Activated CD4-positive, alpha-beta memory T cell treated with anti-CD3 and anti-CD28 coated beads, Interleukin-2, amount 10 ng/mL, durations not matched to agents 7 days and 5 days (primary cell): ENCODE measurements at regions not wholly inside any gene's neighbourhood (a gene's known extent, or its start where the extent isn't known, plus 50 kb on each side); places are given as distances from the start of the nearest gene placed in this dataset.

Experiments
- CTCF ChIA-PET: fragments of 350-600 bp; sonication (Branson Sonifier 250); formaldehyde crosslinking; loops from one replicate; lab custom pipeline; 2021; ENCODE audit warnings: antibody characterized with exemption, inconsistent platforms; lab: Charles Lee
- POLR2A ChIA-PET: fragments of 350-600 bp; sonication (Branson Sonifier 250); formaldehyde crosslinking; loops from one replicate; lab custom pipeline; 2021; ENCODE audit warnings: antibody characterized with exemption; lab: Charles Lee
- DNase-seq: peaks from one replicate; pipeline ENCODE4 v3.0.0-alpha.2; 2020
- H3K27ac Mint-ChIP-seq: one replicate; pipeline ENCODE4 v1.8.0; 2021; ENCODE audit warnings: mild to moderate bottlenecking, mixed read lengths
- H3K27me3 Mint-ChIP-seq: one replicate; pipeline ENCODE4 v1.8.0; 2021; ENCODE audit warnings: mixed read lengths
- H3K36me3 Mint-ChIP-seq: one replicate; pipeline ENCODE4 v1.8.0; 2021; ENCODE audit warnings: low read depth, mixed read lengths
- H3K4me1 Mint-ChIP-seq: one replicate; pipeline ENCODE4 v1.8.0; 2021; ENCODE audit warnings: mixed read lengths
- H3K4me3 Mint-ChIP-seq: one replicate; pipeline ENCODE4 v1.8.0; 2021; ENCODE audit warnings: mild to moderate bottlenecking, mixed read lengths
- H3K9me3 Mint-ChIP-seq: one replicate; pipeline ENCODE4 v1.8.0; 2021; ENCODE audit warnings: mixed read lengths

- Mint-ChIP-seq H3K4me1 (no peaks in the 10 kb centered on the region), H3K9me3 (peaks cover 18% of the 10 kb centered on the region), H3K27ac (no peak overlapping the region), H3K4me3 (no peak overlapping the region), H3K27me3 (peaks cover 5% of the 10 kb centered on the region), H3K36me3 (no peaks in the 10 kb centered on the region)
- DNase-seq: no peak
- ChIA-PET POLR2A (no interaction called here), CTCF (no interaction called here)
Measured at GRCh38 chr9:19682397-19682796, 106.4 kb downstream of the SLC24A2 start.

DNA sequence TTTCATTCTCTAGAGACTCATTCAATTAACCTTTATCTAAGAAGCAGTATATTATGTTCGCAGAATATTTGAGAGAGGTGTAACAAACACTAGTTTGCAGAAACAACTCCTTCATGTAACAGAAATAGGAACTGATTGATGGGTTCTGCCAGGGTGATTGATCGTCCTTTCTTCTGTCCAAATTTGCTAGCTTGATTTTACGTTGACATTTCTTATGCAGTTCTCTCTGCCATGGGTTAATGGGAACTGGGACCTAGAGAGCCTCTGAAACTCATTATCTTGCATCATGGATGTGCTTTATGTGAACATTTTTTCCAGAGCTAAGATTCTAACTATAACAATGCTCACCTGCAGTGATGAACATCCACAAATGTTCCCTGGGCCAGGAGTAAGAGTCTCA is 107.0 kb downstream of the SLC24A2 start:
- H3K36me3 Mint-ChIP-seq: no peaks in the 10 kb centered on the region
- H3K4me3 Mint-ChIP-seq: no peak overlapping the region
- peaks cover 16% of the 10 kb centered on the region for H3K9me3 Mint-ChIP-seq
- no peak overlapping the region for H3K27ac Mint-ChIP-seq
- no peaks in the 10 kb centered on the region for H3K4me1 Mint-ChIP-seq
- POLR2A ChIA-PET: no interaction called here
- H3K27me3 Mint-ChIP-seq: peaks cover 7% of the 10 kb centered on the region
- no peak for DNase-seq
- CTCF ChIA-PET: no interaction called here

DNA sequence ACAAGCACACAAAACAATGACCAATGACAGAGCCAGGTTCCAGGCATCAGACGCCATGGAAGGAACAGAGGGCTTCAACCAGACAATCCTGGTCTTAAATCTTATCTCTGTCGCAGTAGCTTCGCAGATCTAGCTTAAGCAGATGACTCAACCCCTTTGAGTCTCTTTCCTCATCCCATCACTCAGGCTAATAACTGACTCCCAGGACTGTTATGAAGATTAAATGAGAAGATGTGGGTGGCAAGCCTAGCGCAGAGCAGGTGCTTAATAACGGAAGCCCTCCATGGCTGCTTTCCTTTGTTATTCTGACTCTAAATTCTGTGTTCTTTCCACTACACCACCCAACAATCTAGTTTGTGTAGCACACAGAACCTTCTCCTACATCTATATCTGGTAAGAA is 110.9 kb downstream of the SLC24A2 start:
- POLR2A ChIA-PET: no interaction called here
- Mint-ChIP-seq H3K9me3 (no peaks in the 10 kb centered on the region), H3K4me3 (no peak overlapping the region), H3K36me3 (no peaks in the 10 kb centered on the region), H3K4me1 (no peaks in the 10 kb centered on the region), H3K27me3 (peaks cover 10% of the 10 kb centered on the region), H3K27ac (no peak overlapping the region)
- no peak for DNase-seq
- CTCF ChIA-PET: no interaction called here

GRCh38 chr9:19675492-19675891 is 113.3 kb downstream of the SLC24A2 start:
- ChIA-PET CTCF (no interaction called here), POLR2A (no interaction called here)
- Mint-ChIP-seq H3K4me1 (no peaks in the 10 kb centered on the region), H3K36me3 (no peaks in the 10 kb centered on the region), H3K27me3 (peaks cover 5% of the 10 kb centered on the region), H3K9me3 (no peaks in the 10 kb centered on the region), H3K27ac (no peak overlapping the region), H3K4me3 (no peak overlapping the region)
- no peak for DNase-seq

DNA sequence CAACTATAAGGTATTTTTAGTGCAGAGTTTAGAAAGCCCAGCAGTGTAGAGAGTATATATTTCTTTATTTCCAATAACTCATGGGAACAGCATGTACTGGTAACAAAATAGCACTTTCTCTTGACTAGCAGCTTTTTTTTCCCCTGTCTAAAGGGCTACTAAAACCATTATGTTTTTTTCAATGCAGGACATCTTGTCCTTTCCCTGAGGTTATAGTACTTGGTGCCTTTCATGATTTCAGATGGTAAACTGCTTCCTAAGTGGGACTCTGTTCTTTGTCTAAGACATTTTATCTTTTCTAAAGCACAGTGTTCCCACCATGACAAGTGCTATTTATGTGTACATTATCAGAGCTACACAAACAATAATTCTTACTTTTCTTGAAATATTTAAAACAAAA is 122.3 kb downstream of the SLC24A2 start:
- DNase-seq: no peak
- Mint-ChIP-seq H3K9me3 (no peaks in the 10 kb centered on the region), H3K4me3 (no peak overlapping the region), H3K4me1 (peaks cover 12% of the 10 kb centered on the region), H3K27ac (no peak overlapping the region), H3K36me3 (no peaks in the 10 kb centered on the region), H3K27me3 (peaks cover 15% of the 10 kb centered on the region)
- POLR2A ChIA-PET: no interaction called here
- CTCF ChIA-PET: interaction anchor here (0.8 kb wide), 1 partner anchor 202 kb away, joined by 4 read pairs; no protein-coding TSS in a partner anchor

- Mint-ChIP-seq H3K36me3 (no peaks in the 10 kb centered on the region), H3K27ac (peak overlapping the region; percentile 17)
- POLR2A ChIA-PET: no interaction called here
Measured at GRCh38 chr9:19665146-19665863, 123.5 kb downstream of the SLC24A2 start.

DNA sequence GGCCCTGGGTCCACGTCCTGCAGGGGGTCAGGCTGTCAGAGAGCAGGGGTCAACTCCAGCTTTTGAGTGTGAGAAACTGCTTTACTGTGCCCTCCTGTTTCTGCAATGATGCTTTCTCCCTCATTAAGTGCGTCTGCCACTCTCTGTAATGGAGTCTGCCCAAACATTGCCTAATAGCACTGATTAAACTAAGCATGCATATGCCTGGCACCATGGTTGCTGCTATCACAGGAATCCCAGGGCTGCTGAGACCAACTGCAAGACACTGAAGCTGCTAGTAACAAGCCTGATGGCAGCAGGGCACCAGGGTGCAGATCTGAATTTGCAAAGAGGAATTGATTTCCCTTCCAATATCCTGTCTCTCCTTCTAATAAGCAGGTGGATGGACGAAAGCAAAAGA is 125.3 kb downstream of the SLC24A2 start:
- DNase-seq: no peak
- H3K4me1 Mint-ChIP-seq: peaks cover 12% of the 10 kb centered on the region
- H3K9me3 Mint-ChIP-seq: no peaks in the 10 kb centered on the region
- H3K27me3 Mint-ChIP-seq: peaks cover 24% of the 10 kb centered on the region
- H3K4me3 Mint-ChIP-seq: no peak overlapping the region
- CTCF ChIA-PET: no interaction called here
- POLR2A ChIA-PET: interaction anchor here (1.0 kb wide), 1 partner anchor 15 kb away, joined by 3 read pairs; no protein-coding TSS in a partner anchor
- H3K36me3 Mint-ChIP-seq: no peaks in the 10 kb centered on the region
- H3K27ac Mint-ChIP-seq: no peak overlapping the region

More at GRCh38 chr9:19665146-19665863, 123.5 kb downstream of the SLC24A2 start:
- DNase-seq: peak; percentile 44
- CTCF ChIA-PET: no interaction called here
- Mint-ChIP-seq H3K4me3 (no peak overlapping the region), H3K27me3 (peaks cover 16% of the 10 kb centered on the region), H3K4me1 (peaks cover 12% of the 10 kb centered on the region), H3K9me3 (no peaks in the 10 kb centered on the region)

DNA sequence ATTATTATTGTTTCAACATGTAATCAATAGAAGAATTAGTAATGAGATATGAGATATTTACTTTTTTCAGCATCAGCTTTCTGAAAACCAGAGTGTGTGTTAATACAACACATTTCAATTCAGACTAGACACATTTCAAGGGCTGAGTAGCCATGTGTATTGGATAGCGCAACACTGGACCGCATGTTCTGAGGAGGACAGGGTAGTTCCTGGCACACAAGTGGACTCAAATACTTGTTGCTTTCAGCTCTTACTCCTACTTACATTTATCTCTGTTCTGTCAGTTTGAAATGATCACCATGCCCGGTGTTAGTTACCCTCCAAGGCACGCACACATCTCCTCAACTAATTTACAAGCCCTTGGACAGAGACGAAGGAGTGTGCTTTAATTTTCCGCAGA is 126.6 kb downstream of the SLC24A2 start:
- no peak overlapping the region for H3K4me3 Mint-ChIP-seq
- POLR2A ChIA-PET: no interaction called here
- H3K27ac Mint-ChIP-seq: no peak overlapping the region
- no peak for DNase-seq
- H3K4me1 Mint-ChIP-seq: peaks cover 12% of the 10 kb centered on the region
- CTCF ChIA-PET: no interaction called here
- H3K36me3 Mint-ChIP-seq: no peaks in the 10 kb centered on the region
- H3K27me3 Mint-ChIP-seq: peaks cover 19% of the 10 kb centered on the region
- no peaks in the 10 kb centered on the region for H3K9me3 Mint-ChIP-seq

- H3K4me3 Mint-ChIP-seq: no peak overlapping the region
- no peaks in the 10 kb centered on the region for H3K36me3 Mint-ChIP-seq
- peaks cover 17% of the 10 kb centered on the region for H3K27me3 Mint-ChIP-seq
- no peaks in the 10 kb centered on the region for H3K9me3 Mint-ChIP-seq
- H3K27ac Mint-ChIP-seq: no peak overlapping the region
- DNase-seq: no peak
- ChIA-PET POLR2A (no interaction called here), CTCF (no interaction called here)
- peaks cover 6% of the 10 kb centered on the region for H3K4me1 Mint-ChIP-seq
Measured at GRCh38 chr9:19660019-19660418, 128.8 kb downstream of the SLC24A2 start.

- ChIA-PET CTCF (no interaction called here), POLR2A (no interaction called here)
- H3K4me1 Mint-ChIP-seq: no peaks in the 10 kb centered on the region
- no peaks in the 10 kb centered on the region for H3K36me3 Mint-ChIP-seq
- H3K4me3 Mint-ChIP-seq: no peak overlapping the region
- peaks cover 24% of the 10 kb centered on the region for H3K27me3 Mint-ChIP-seq
- no peak for DNase-seq
- no peaks in the 10 kb centered on the region for H3K9me3 Mint-ChIP-seq
- H3K27ac Mint-ChIP-seq: no peak overlapping the region
Measured at GRCh38 chr9:19656704-19657103, 132.1 kb downstream of the SLC24A2 start.

DNA sequence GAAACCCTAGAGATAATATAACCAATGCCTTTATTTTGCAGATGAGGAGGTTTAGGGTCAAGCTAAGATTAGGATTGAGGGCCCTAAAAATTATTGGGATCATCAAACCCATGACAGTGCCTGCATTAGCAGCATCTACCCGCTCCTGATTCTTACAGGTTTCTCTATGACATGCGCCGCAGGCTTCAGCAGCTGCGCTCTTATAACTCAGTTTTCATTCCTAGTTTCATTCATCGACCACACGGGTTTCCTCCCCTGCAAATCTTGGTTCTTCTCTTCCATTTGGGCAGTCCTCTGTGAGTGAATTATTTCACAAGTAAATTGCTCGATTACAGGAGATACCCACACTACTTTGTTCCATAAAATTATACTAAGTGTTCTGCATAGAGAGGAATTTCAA is 137.2 kb downstream of the SLC24A2 start:
- Mint-ChIP-seq H3K36me3 (no peaks in the 10 kb centered on the region), H3K4me3 (no peak overlapping the region), H3K4me1 (no peaks in the 10 kb centered on the region), H3K27me3 (peaks cover 26% of the 10 kb centered on the region), H3K9me3 (no peaks in the 10 kb centered on the region), H3K27ac (no peak overlapping the region)
- DNase-seq: no peak
- POLR2A ChIA-PET: no interaction called here
- CTCF ChIA-PET: no interaction called here

DNA sequence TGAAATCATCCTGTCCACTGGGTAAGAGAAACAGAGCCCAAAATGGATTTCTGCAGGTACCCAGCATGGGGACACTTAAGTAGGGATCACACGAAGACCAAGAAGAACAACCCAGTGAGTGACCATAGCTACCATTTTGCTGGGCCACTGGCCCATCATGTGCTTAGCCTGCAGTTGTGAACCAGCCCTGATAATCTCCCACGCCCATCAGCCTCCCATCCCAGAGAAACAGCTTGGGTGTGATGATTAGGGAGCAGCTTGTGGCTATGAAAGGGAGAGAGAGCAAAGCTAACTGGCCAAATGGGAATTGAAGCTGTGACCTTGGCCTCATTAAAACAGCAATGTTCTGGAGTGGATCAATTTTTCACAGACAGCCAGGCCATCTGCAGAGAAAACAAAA is 138.5 kb downstream of the SLC24A2 start:
- Mint-ChIP-seq H3K4me1 (no peaks in the 10 kb centered on the region), H3K9me3 (no peaks in the 10 kb centered on the region), H3K27me3 (peaks cover 27% of the 10 kb centered on the region), H3K27ac (no peak overlapping the region), H3K4me3 (no peak overlapping the region), H3K36me3 (no peaks in the 10 kb centered on the region)
- ChIA-PET POLR2A (no interaction called here), CTCF (no interaction called here)
- no peak for DNase-seq

DNA sequence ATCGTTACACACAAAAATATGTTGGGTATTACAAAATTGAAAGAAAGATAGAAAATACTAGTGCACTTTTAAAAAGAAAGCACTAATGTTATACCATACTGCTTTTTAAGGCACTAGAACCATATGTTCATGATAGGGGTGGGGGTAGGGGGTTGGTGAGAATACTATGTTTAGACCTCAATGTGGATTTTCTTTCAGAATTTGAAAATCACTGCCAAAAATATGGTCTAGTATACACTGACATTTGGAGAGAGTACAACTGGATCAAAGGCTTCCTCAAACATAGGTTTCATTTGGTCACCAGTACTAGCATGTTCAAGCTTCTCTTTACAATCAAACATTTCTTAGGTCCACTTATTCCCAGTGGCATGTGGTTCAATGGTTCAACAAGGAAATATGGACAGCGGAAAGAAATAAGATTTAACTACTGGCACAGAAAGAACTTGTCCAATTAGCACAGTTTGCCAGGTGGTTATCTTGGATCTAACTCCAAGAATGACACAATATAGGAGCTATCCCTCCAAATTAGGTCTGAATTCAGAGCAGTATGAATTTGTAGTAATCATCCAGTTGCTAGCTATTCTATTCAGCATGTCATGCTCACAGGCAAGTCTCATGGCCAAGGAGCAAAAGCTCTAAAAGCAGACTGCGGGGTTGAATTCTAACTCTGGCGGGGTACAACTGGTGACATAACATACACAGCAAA is 139.3 kb downstream of the SLC24A2 start:
- no peak overlapping the region for H3K27ac Mint-ChIP-seq
- peaks cover 28% of the 10 kb centered on the region for H3K27me3 Mint-ChIP-seq
- ChIA-PET CTCF (no interaction called here), POLR2A (interaction anchor here (1.0 kb wide), 1 partner anchor 14 kb away, joined by 3 read pairs; no protein-coding TSS in a partner anchor)
- H3K9me3 Mint-ChIP-seq: no peaks in the 10 kb centered on the region
- no peak for DNase-seq
- no peaks in the 10 kb centered on the region for H3K36me3 Mint-ChIP-seq
- H3K4me1 Mint-ChIP-seq: no peaks in the 10 kb centered on the region
- H3K4me3 Mint-ChIP-seq: no peak overlapping the region
